Chondrocyte (in vitro differentiated cells): ENCODE measurements at regions not wholly inside any gene's neighbourhood (a gene's known extent, or its start where the extent isn't known, plus 50 kb on each side); places are given as distances from the start of the nearest gene placed in this dataset.

Experiments
- DNase-seq: peaks from one replicate; pipeline ENCODE4 v3.0.0; 2021; ENCODE audit warnings: mixed read lengths, low spot score
- H3K27ac Mint-ChIP-seq: one replicate; pipeline ENCODE4 v1.8.0; 2021; ENCODE audit warnings: mild to moderate bottlenecking, moderate library complexity, mixed read lengths; ENCODE audit not compliant: unreplicated experiment
- H3K27me3 Mint-ChIP-seq: 2 replicates; pipeline ENCODE4 v1.8.0; 2021; ENCODE audit warnings: low read depth, mixed read lengths
- H3K36me3 Mint-ChIP-seq: 2 replicates; pipeline ENCODE4 v1.8.0; 2021; ENCODE audit warnings: low read depth, mixed read lengths
- H3K4me1 Mint-ChIP-seq: 2 replicates; pipeline ENCODE4 v1.8.0; 2021; ENCODE audit warnings: low read depth, mild to moderate bottlenecking, mixed read lengths
- H3K4me3 Mint-ChIP-seq: one replicate; pipeline ENCODE4 v1.8.0; 2021; ENCODE audit warnings: mild to moderate bottlenecking, moderate library complexity, mixed read lengths; ENCODE audit not compliant: unreplicated experiment
- H3K9me3 Mint-ChIP-seq: 2 replicates; pipeline ENCODE4 v1.8.0; 2021; ENCODE audit warnings: low read depth, mixed read lengths
- TF ChIP-seq, protein P1 (sequence below): fragments of 200-600 bp; sonication (generic); IDR thresholded peaks from 2 replicates; pipeline ENCODE4 v1.5.0; 2021; ENCODE audit warnings: antibody characterized with exemption, mild to moderate bottlenecking, moderate library complexity

DNA sequence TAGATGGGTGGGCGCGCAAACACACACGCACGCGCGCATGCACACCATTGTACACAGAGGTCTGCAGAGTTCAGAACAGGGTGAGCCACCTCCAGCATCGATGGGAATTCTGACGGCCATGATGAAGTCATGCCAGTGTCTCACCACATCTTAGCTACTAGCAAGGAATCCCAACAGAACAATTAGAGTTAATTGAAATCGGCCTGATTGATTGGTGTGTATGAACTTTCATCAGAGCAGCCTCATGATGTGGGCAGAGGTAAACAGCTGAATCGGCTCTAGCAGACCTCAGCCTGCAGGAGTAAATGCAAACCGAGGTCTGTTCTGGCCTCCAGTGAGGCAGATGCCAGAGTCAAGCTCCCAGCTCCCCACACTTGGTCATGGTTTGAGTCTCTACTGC is 200.6 kb downstream of the CBLN1 start:
- Mint-ChIP-seq H3K4me1 (no peaks in the 10 kb centered on the region), H3K4me3 (no peak overlapping the region), H3K9me3 (peaks cover 44% of the 10 kb centered on the region), H3K27me3 (no peaks in the 10 kb centered on the region), H3K36me3 (no peaks in the 10 kb centered on the region), H3K27ac (no peak overlapping the region)
- DNase-seq, result no peak
- TF ChIP-seq, protein P1, sequence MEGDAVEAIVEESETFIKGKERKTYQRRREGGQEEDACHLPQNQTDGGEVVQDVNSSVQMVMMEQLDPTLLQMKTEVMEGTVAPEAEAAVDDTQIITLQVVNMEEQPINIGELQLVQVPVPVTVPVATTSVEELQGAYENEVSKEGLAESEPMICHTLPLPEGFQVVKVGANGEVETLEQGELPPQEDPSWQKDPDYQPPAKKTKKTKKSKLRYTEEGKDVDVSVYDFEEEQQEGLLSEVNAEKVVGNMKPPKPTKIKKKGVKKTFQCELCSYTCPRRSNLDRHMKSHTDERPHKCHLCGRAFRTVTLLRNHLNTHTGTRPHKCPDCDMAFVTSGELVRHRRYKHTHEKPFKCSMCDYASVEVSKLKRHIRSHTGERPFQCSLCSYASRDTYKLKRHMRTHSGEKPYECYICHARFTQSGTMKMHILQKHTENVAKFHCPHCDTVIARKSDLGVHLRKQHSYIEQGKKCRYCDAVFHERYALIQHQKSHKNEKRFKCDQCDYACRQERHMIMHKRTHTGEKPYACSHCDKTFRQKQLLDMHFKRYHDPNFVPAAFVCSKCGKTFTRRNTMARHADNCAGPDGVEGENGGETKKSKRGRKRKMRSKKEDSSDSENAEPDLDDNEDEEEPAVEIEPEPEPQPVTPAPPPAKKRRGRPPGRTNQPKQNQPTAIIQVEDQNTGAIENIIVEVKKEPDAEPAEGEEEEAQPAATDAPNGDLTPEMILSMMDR, result no peak

DNA sequence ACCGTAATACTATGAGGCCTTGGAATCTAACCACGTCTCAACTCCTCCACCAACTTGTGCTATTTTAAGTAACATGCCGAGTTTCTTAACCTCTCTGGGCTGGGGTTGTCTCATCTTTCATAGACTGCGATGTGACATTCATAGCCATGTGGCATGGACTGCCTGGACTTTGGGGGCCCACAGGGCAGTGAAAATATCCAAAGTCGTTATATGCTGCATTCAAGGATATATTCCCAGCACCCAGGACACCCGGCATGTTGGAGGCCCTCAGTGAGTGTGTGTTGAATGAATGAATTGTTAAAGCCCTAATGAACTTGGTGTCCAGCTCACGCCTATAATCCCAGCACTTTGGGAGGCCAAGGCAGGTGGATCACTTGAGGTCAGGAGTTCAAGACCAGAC is 203.1 kb downstream of the CBLN1 start:
- Mint-ChIP-seq H3K27ac (no peak overlapping the region), H3K27me3 (no peaks in the 10 kb centered on the region), H3K4me3 (no peak overlapping the region), H3K9me3 (peaks cover 36% of the 10 kb centered on the region), H3K36me3 (no peaks in the 10 kb centered on the region), H3K4me1 (no peaks in the 10 kb centered on the region)
- TF ChIP-seq, protein P1, result no peak
- no peak for DNase-seq

DNA sequence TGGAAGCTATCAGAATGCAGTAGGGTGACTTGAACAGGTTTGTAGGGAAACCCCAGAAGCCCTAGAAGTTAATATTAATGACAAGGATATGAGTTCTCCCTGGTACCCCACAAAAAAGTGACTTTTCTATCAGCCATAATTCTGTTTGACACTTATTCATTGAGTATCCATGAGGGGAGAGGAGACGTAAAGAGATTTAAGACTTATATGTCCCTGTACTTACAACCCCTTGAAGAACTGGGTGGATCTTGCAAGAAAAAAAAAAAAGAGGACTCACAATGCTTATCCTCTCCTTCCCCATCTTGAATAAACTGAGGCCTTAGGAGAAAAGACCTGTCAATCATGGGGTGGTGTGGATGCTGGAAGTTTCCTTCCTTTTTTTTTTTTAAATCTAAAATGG is 203.5 kb downstream of the CBLN1 start:
- no peak overlapping the region for H3K27ac Mint-ChIP-seq
- TF ChIP-seq, protein P1, result no peak
- no peak overlapping the region for H3K4me3 Mint-ChIP-seq
- peaks cover 36% of the 10 kb centered on the region for H3K9me3 Mint-ChIP-seq
- H3K36me3 Mint-ChIP-seq, result no peaks in the 10 kb centered on the region
- no peaks in the 10 kb centered on the region for H3K4me1 Mint-ChIP-seq
- DNase-seq, result no peak
- H3K27me3 Mint-ChIP-seq, result no peaks in the 10 kb centered on the region

DNA sequence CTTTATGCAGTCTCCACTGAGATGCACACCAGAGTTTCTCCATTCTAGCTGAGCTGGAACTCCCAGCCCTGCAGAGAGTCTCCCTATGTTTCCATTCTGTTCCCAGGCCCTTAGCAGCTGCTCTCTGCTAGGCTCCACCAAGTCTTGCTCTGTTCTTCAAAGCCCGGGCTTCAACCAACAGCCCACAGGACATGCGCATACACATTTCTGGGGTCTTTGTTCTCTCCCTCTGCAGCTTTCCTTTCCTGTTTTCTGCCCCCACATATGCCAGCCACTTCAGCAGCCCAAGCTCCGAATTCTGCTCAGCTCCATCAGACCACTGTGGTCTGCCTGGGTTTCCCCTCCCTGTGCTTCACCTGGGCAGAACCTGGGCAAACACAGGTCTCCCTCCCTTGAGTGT is 205.9 kb downstream of the CBLN1 start:
- Mint-ChIP-seq H3K4me3 (no peak overlapping the region), H3K27ac (no peak overlapping the region), H3K4me1 (no peaks in the 10 kb centered on the region), H3K27me3 (no peaks in the 10 kb centered on the region), H3K9me3 (peaks cover 36% of the 10 kb centered on the region), H3K36me3 (no peaks in the 10 kb centered on the region)
- no peak for DNase-seq
- TF ChIP-seq, protein P1, result no peak

DNA sequence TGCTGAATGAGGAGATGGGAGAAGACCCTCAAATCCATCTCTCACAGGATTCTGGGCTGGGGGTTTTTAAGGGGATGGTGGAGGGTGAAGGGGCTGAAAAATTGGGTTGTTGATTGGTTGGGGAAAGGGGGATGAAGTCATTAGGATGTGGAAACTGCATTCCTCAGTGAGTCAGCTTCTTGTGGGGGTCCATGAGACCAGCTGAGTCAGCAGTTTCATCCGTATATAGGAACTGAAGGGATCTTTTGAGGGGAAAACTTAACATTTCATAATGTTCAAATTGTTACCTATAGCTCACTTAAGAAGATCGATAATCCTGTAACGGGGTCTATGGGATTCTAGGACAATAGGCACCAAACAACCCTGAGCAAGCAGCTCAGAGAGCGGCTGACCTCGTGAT is 213.4 kb downstream of the CBLN1 start:
- H3K36me3 Mint-ChIP-seq, result no peaks in the 10 kb centered on the region
- TF ChIP-seq, protein P1, result no peak
- H3K27me3 Mint-ChIP-seq, result peaks cover 1% of the 10 kb centered on the region
- no peak for DNase-seq
- no peak overlapping the region for H3K27ac Mint-ChIP-seq
- H3K4me1 Mint-ChIP-seq, result no peaks in the 10 kb centered on the region
- H3K9me3 Mint-ChIP-seq, result peaks cover 8% of the 10 kb centered on the region
- H3K4me3 Mint-ChIP-seq, result no peak overlapping the region
